GM21447 (cell line): ENCODE measurements at regions not wholly inside any gene's neighbourhood (a gene's known extent, or its start where the extent isn't known, plus 50 kb on each side); places are given as distances from the start of the nearest gene placed in this dataset.

Experiments
- ATAC-seq: cut with Tn5 transposase; IDR thresholded peaks from one replicate; pipeline ENCODE4 v1.9.1; 2021; ENCODE audit not compliant: unreplicated experiment

DNA sequence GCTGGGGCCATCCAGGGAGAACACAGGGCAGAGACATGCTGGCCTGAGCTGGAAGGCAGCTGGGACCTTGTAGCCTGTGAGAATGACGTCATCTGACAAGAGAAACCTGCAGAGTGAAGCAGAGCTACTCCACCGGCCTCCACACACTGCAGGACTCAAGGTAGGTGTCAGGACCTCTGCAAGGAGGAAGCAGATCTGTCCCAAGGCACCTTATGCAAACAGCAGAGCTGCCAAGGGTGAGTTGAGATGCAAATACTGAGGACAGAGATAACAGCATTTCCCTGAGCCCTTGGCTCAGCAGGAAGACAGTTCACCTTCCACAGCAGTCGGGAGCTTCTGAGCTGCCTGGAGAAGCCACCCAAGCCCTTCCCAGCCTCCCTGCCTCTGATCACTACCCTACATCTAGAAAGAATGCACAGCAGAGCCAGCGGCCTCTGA lies 51.9 kb upstream of the IGSF9B start:
- peak; percentile 73 for ATAC-seq

DNA sequence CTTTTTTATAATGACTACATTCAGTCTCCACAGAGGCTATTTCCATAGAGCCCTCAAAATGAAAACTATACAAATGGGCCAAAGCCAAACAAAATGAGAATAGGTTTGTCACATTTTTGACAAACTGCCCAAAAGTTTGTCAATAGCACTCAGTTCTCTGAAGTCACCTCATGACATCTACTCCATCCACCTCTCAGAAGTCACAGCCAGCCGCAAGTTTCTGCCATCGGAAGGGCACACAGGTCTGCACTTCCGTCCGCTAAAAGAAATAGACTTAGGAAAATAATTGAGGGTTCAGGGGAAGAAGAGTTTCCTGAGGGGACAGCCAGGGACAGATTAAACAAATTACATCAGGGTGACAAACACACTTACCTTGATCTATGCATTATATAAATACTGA lies 55.4 kb upstream of the JAM3 start:
- ATAC-seq = no peak

DNA sequence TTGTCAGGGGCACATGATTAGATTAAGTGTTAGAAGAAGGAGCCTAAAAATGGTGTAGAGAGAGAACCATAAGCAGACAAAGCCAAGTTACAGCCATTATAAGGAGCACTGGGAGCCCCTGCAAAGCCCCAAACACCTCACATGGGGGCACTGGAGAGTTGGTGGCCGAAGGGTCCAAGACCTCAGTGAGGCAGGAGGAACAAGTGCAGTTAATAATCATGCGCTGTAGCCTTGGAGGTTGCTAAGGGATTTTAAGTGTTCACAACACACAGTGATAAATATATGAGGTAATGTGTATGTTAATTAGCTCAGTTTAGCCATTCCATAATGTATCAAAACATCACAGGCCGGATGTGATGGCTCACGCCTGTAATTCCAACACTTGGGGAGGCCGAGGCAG lies 54.4 kb upstream of the JAM3 start:
- ATAC-seq = no peak

DNA sequence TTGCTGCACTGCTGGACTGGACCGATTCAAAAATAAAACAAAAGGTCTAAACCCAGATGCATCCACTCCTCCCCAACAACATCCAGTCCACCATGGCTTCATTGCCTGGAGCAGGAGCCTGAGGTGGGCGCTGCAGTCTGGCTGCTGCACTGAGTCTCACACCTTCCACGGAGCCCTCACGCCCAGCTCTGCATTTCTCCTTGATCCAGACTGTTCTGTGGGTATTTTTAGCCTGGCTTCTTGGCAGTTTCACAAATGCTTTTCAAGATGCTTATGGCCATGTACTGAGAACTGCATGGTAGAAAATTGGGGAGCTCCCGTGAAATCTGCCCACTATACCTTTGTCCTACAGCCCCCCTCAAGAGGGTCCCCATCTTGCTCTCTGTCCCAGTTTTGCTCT lies 53.3 kb upstream of the JAM3 start:
- no peak for ATAC-seq

DNA sequence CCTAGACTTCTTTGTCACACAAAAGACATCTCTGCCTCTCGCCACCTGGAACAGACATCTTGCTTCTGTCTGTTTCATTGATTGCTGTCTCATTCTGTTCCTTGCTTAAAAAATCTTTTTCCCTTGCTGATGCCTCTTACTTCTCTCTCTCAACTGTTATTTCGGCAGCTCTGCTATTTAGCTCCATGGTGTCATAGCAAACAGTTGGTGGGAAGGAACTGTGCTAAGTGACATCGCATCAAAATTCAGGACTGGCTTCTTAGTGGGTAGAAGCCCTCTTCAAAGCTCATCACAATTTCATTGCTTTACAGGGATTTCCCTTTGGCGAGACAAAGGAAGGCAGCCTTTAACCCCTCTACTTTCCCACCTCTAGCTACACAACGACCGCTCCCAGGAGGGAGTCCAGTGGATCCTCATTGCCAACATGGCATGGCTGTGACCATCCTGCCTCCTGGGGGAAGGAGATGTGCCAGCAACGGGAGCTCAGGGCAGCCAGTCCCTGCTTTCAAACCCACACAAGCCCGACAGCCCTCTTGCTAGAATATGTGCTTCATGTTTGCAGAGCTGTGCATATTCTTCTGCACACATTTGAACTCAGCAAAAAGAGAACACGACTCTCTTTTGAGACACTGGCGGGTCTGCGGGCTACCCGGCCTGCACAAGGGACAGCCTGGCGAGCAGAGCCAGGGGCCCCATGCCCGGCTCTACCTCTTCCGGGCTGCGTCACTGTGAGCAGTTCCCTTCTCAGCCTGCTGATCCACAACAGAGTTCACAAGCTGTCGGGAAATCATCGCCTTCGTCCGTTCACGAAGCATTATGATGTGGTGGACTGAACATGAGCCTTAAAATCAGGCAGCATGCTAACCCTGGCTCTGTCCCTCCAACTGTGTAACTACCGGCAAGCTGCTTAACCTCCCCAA lies 51.1 kb upstream of the JAM3 start:
- ATAC-seq = no peak
